ENCODE measurements at regions not wholly inside any gene's neighbourhood (a gene's known extent, or its start where the extent isn't known, plus 50 kb on each side); places are given as distances from the start of the nearest gene placed in this dataset.
"Not testable (repeated sequence)": the region's sequence is repeated elsewhere in the genome, so short reads cannot be mapped to it uniquely, and the experiment has no call there.

DNA sequence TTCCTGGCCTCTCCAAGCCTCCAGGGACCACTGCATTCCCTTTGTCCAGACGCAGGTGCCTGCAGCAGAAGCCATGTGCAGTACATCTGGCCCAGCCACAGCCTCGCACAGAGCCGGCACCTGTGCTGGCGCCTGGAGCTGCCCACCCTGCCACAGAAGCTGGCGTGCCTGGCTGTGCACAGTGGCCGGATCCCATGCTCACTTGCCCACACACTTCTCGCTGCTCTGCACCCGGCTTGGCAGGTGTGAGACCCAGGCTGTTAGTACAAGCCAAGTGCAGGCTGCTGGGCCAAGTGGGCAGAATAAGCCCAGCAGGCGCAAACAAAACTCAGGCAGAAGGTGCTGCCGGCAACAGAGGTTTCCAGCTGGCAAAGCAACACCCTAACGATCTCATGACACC is 124.5 kb upstream of the CCDC150 start:
- H2AFZ ChIP-seq = no peak overlapping the region
- no peaks in the 10 kb centered on the region for H3K79me2 ChIP-seq
- TF ChIP-seq, protein P1, sequence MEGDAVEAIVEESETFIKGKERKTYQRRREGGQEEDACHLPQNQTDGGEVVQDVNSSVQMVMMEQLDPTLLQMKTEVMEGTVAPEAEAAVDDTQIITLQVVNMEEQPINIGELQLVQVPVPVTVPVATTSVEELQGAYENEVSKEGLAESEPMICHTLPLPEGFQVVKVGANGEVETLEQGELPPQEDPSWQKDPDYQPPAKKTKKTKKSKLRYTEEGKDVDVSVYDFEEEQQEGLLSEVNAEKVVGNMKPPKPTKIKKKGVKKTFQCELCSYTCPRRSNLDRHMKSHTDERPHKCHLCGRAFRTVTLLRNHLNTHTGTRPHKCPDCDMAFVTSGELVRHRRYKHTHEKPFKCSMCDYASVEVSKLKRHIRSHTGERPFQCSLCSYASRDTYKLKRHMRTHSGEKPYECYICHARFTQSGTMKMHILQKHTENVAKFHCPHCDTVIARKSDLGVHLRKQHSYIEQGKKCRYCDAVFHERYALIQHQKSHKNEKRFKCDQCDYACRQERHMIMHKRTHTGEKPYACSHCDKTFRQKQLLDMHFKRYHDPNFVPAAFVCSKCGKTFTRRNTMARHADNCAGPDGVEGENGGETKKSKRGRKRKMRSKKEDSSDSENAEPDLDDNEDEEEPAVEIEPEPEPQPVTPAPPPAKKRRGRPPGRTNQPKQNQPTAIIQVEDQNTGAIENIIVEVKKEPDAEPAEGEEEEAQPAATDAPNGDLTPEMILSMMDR (IDR thresholded peaks at IDR 0.05) = no peak
- H3K9ac ChIP-seq = no peak overlapping the region
- no peaks in the 10 kb centered on the region for H3K27me3 ChIP-seq (ENCODE audit: control insufficient read depth, insufficient read depth, low read length)
- H3K4me2 ChIP-seq (ENCODE audit: low read length) = no peak overlapping the region
- H3K4me3 ChIP-seq (ENCODE audit: low read depth, low read length) = no peak overlapping the region
- no peaks in the 10 kb centered on the region for H3K9me3 ChIP-seq (ENCODE audit: control insufficient read depth, low read length)
- H3K36me3 ChIP-seq (ENCODE audit: control insufficient read depth, insufficient read depth, low read length) = no peaks in the 10 kb centered on the region
- H3K27ac ChIP-seq = no peak overlapping the region
- no peaks in the 10 kb centered on the region for H3K4me1 ChIP-seq

DNA sequence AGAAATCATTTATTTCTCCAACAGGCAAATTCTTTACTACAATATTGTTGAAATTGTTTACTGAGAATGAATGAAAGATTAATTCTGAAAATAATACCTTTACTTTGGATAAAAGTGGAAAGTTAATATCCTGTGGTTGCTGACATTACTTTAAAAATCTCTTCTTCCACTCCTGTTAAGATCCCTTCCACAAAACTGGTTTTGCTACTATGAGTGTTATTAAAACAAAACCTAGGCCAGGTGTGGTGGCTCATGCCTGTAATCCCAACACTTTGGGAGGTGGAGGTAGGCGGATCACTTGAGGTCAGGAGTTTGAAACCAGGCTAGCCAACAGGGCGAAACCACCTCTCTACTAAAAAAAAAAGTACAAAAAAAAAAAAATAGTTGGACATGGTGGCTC is 123.9 kb upstream of the CCDC150 start:
- no peak overlapping the region for H3K9ac ChIP-seq
- H2AFZ ChIP-seq = no peak overlapping the region
- no peaks in the 10 kb centered on the region for H3K27me3 ChIP-seq (ENCODE audit: control insufficient read depth, insufficient read depth, low read length)
- TF ChIP-seq, protein P1 (IDR thresholded peaks at IDR 0.05) = no peak
- H3K79me2 ChIP-seq = no peaks in the 10 kb centered on the region
- no peak overlapping the region for H3K4me2 ChIP-seq (ENCODE audit: low read length)
- H3K36me3 ChIP-seq (ENCODE audit: control insufficient read depth, insufficient read depth, low read length) = no peaks in the 10 kb centered on the region
- H3K4me3 ChIP-seq (ENCODE audit: low read depth, low read length) = no peak overlapping the region
- no peak overlapping the region for H3K27ac ChIP-seq
- no peaks in the 10 kb centered on the region for H3K9me3 ChIP-seq (ENCODE audit: control insufficient read depth, low read length)
- H3K4me1 ChIP-seq = no peaks in the 10 kb centered on the region

DNA sequence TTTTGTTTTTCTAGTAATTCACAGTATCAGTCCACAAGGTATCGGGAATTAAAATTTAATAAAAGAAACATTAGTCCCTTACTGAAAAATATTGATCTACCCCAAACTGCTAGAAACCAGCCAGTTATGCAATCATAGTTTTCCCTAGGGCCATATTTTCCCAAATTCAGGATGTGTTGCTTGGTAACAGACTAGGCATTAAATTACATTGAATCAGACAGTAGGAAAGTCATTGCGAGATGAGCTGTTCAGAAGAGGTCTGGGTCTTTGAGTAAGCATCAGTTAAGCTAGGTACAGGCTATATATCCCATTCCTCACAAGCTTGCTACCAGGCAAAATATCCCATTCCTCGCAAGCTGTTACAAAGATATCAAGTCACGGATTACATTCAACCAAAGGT is 123.0 kb upstream of the CCDC150 start:
- Histone ChIP-seq H3K36me3 (ENCODE audit: control insufficient read depth, insufficient read depth, low read length) (no peaks in the 10 kb centered on the region), H3K4me1 (no peaks in the 10 kb centered on the region), H3K4me3 (ENCODE audit: low read depth, low read length) (no peak overlapping the region), H3K9ac (no peak overlapping the region), H3K27ac (no peak overlapping the region), H2AFZ (no peak overlapping the region), H3K4me2 (ENCODE audit: low read length) (no peak overlapping the region), H3K79me2 (no peaks in the 10 kb centered on the region), H3K27me3 (ENCODE audit: control insufficient read depth, insufficient read depth, low read length) (no peaks in the 10 kb centered on the region), H3K9me3 (ENCODE audit: control insufficient read depth, low read length) (no peaks in the 10 kb centered on the region)
- TF ChIP-seq, protein P1 (IDR thresholded peaks at IDR 0.05) = no peak

DNA sequence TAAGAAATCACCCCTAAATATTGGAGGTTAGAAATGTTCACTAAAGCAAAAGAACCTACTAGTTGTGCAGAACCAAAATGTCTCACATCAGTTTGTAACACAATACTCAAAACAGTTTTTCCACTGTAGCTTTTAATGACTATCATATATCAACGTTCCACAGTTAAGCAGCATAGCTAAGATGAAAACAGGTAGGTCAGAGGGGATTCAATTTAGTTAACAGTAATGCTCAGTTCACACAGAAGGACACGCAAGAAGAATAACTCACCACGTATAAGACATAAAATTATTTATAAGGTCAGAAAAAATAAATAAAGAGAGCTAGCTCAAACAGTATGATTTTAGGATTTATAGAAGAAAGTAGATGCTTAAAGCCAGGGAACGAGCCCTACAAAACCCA is 118.9 kb upstream of the CCDC150 start:
- Histone ChIP-seq H3K27me3 (ENCODE audit: control insufficient read depth, insufficient read depth, low read length) (no peaks in the 10 kb centered on the region), H3K4me2 (ENCODE audit: low read length) (no peak overlapping the region), H3K4me3 (ENCODE audit: low read depth, low read length) (no peak overlapping the region), H3K4me1 (no peaks in the 10 kb centered on the region), H3K9ac (no peak overlapping the region), H3K36me3 (ENCODE audit: control insufficient read depth, insufficient read depth, low read length) (no peaks in the 10 kb centered on the region), H2AFZ (no peak overlapping the region), H3K9me3 (ENCODE audit: control insufficient read depth, low read length) (no peaks in the 10 kb centered on the region), H3K27ac (no peak overlapping the region), H3K79me2 (no peaks in the 10 kb centered on the region)
- TF ChIP-seq, protein P1 (IDR thresholded peaks at IDR 0.05) = no peak

DNA sequence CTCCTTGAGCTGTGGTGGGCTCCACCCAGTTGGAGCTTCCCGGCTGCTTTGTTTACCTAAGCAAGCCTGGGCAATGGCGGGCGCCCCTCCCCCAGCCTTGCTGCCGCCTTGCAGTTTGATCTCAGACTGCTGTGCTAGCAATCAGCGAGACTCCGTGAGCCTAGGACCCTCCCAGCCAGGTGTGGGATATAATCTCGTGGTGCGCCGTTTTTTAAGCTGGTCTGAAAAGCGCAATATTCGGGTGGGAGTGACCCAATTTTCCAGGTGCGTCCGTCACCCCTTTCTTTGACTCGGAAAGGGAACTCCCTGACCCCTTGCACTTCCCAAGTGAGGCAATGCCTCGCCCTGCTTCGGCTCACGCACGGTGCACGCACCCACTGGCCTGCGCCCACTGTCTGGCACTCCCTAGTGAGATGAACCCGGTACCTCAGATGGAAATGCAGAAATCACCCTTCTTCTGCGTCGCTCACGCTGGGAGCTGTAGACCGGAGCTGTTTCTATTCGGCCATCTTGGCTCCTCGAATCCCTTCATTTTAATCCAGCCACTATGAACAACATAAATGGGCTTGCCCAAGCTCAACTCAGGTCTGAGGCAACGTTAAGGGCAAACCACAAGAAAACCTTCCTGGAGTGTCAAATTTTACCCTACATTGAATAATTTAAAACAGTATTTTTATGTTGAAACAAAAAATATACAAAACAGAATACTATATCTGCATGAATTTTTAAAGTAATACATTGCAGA is 112.4 kb upstream of the CCDC150 start:
- not testable (repeated sequence) for H2AFZ ChIP-seq; H3K9ac ChIP-seq; H3K9me3 ChIP-seq (ENCODE audit: control insufficient read depth, low read length); H3K4me2 ChIP-seq (ENCODE audit: low read length); H3K4me1 ChIP-seq; H3K79me2 ChIP-seq; H3K27ac ChIP-seq; H3K36me3 ChIP-seq (ENCODE audit: control insufficient read depth, insufficient read depth, low read length); H3K4me3 ChIP-seq (ENCODE audit: low read depth, low read length); H3K27me3 ChIP-seq (ENCODE audit: control insufficient read depth, insufficient read depth, low read length)
